B cell (primary cell): ENCODE measurements at regions not wholly inside any gene's neighbourhood (a gene's known extent, or its start where the extent isn't known, plus 50 kb on each side); places are given as distances from the start of the nearest gene placed in this dataset.

Experiments
- ATAC-seq: fragments of 200-7000 bp; cut with Tn5 transposase; one replicate; pipeline ENCODE4 v1.10.0; 2021; ENCODE audit warnings: low read depth, mild to moderate bottlenecking, moderate number of reproducible peaks, moderate library complexity
- CTCF ChIA-PET: fragments of 350-600 bp; sonication (Branson Sonifier 250); formaldehyde crosslinking; loops from one replicate; lab custom pipeline; 2021; ENCODE audit warnings: antibody characterized with exemption, inconsistent platforms; lab: Charles Lee
- POLR2A ChIA-PET: fragments of 350-600 bp; sonication (Branson Sonifier 250); formaldehyde crosslinking; loops from one replicate; lab custom pipeline; 2021; ENCODE audit warnings: antibody characterized with exemption; lab: Charles Lee
- DNase-seq: peaks from one replicate; pipeline ENCODE4 v3.0.0; 2013
- H2AFZ ChIP-seq: 2 replicates; pipeline ENCODE4 v1.6.1; 2012; ENCODE audit warnings: mild to moderate bottlenecking, low read depth, low read length; ENCODE audit not compliant: insufficient read depth, poor library complexity, severe bottlenecking
- H3K27ac ChIP-seq, 2 donors: 1 replicate in 1 of 2; 2 replicates in 1 of 2; pipeline ENCODE4 v1.5.1; 2012 to 2013; ENCODE audit warnings: low read length in 2 of 2, mild to moderate bottlenecking in 2 of 2, moderate library complexity in 1 of 2
- H3K27me3 ChIP-seq, 4 experiments: fragments of 200-600 bp in 1 of 4; sonication (generic) in 1 of 4; replicated peaks in 1 of 4; 1 replicate in 2 of 4; 2 replicates in 2 of 4; pipeline versions ENCODE4 v1.6.1 to v1.7.0; 2013 to 2016; ENCODE audit warnings: low read length in 3 of 4, mild to moderate bottlenecking in 2 of 4, mixed read lengths in 1 of 4, moderate library complexity in 1 of 4; ENCODE audit not compliant: insufficient read depth in 4 of 4, control insufficient read depth in 3 of 4; ENCODE audit errors: control extremely low read depth in 1 of 4
- H3K36me3 ChIP-seq, 2 experiments: replicated peaks in 1 of 2; 1 replicate in 1 of 2; 2 replicates in 1 of 2; pipeline versions ENCODE4 v1.6.1 to v1.7.1; 2013; ENCODE audit warnings: low read length in 1 of 2; ENCODE audit not compliant: insufficient read depth in 2 of 2, control insufficient read depth in 1 of 2; ENCODE audit errors: control extremely low read depth in 1 of 2, extremely low read depth in 1 of 2
- H3K4me1 ChIP-seq, 2 donors: fragments of 200-600 bp in 1 of 2; sonication (generic) in 1 of 2; 1 replicate in 1 of 2; 2 replicates in 1 of 2; pipeline versions ENCODE4 v1.5.1 to v1.6.1; 2013 to 2017; ENCODE audit warnings: low read length in 2 of 2; ENCODE audit not compliant: control insufficient read depth in 2 of 2, insufficient read depth in 2 of 2
- H3K4me2 ChIP-seq: replicated peaks from 2 replicates; pipeline ENCODE3; 2012; ENCODE audit warnings: mild to moderate bottlenecking, low read depth, low read length; ENCODE audit not compliant: poor library complexity, severe bottlenecking
- H3K4me3 ChIP-seq, 5 experiments: fragments of 200-600 bp in 1 of 5; sonication (generic) in 1 of 5; 1 replicate in 3 of 5; 2 replicates in 2 of 5; pipeline versions ENCODE4 v1.5.1 to v1.7.0; 2011 to 2016; ENCODE audit warnings: low read length in 4 of 5, mild to moderate bottlenecking in 4 of 5, low read depth in 2 of 5, control low read depth in 1 of 5, moderate library complexity in 1 of 5; ENCODE audit not compliant: insufficient read depth in 1 of 5; ENCODE audit errors: control extremely low read depth in 1 of 5, extremely low read depth in 1 of 5
- H3K79me2 ChIP-seq: fragments of 200-600 bp; sonication (generic); one replicate; pipeline ENCODE4 v1.6.0; 2016; ENCODE audit warnings: low read length; ENCODE audit not compliant: control insufficient read depth, insufficient read depth
- H3K9ac ChIP-seq: fragments of 200-600 bp; sonication (generic); 2 replicates; pipeline ENCODE4 v1.6.1; 2017; ENCODE audit warnings: mild to moderate bottlenecking, low read length, moderate library complexity
- H3K9me3 ChIP-seq, 3 donors: one replicate each; pipeline versions ENCODE4 v1.6.1 to v1.7.1; 2013; ENCODE audit warnings: low read length in 2 of 3; ENCODE audit not compliant: control insufficient read depth in 2 of 3, insufficient read depth in 1 of 3; ENCODE audit errors: control extremely low read depth in 1 of 3
- H4K20me1 ChIP-seq: 2 replicates; pipeline ENCODE4 v1.6.0; 2012; ENCODE audit warnings: mild to moderate bottlenecking, low read length; ENCODE audit not compliant: insufficient read depth, control insufficient read depth, poor library complexity, severe bottlenecking
- H3K27ac Mint-ChIP-seq: one replicate; pipeline ENCODE4 v1.8.0; 2021; ENCODE audit warnings: mixed read lengths
- H3K27me3 Mint-ChIP-seq: one replicate; pipeline ENCODE4 v1.8.0; 2021; ENCODE audit warnings: mixed read lengths
- H3K4me1 Mint-ChIP-seq: one replicate; pipeline ENCODE4 v1.8.0; 2021; ENCODE audit warnings: mixed read lengths
- H3K4me3 Mint-ChIP-seq: one replicate; pipeline ENCODE4 v1.8.0; 2021; ENCODE audit warnings: mixed read lengths
- H3K9me3 Mint-ChIP-seq: one replicate; pipeline ENCODE4 v1.8.0; 2022; ENCODE audit warnings: mixed read lengths; ENCODE audit not compliant: insufficient read depth
- EZH2 ChIP-seq: IDR thresholded peaks from 2 replicates; pipeline ENCODE4 v1.6.1; 2012; ENCODE audit warnings: borderline replicate concordance, low read depth, mild to moderate bottlenecking, moderate library complexity, low read length; ENCODE audit not compliant: insufficient read depth, poor library complexity, severe bottlenecking
- WGBS: methylation state at CpG from one replicate; pipeline ENCODE4 v1.1.5; 2013; ENCODE audit warnings: missing lambda C conversion rate; ENCODE audit not compliant: insufficient coverage; 5-methylcytosine and 5-hydroxymethylcytosine counted together
- intact Hi-C: fragments of 100-400 bp; cut with micrococcal nuclease; formaldehyde crosslinking; loops from one replicate; pipeline ENCODE4 v1.10.0; 2022
- TF ChIP-seq, protein P1 (sequence below): fragments of 200-600 bp; IDR thresholded peaks from one replicate; pipeline ENCODE4 v1.8.0; 2022; ENCODE audit warnings: antibody characterized with exemption, mild to moderate bottlenecking

DNA sequence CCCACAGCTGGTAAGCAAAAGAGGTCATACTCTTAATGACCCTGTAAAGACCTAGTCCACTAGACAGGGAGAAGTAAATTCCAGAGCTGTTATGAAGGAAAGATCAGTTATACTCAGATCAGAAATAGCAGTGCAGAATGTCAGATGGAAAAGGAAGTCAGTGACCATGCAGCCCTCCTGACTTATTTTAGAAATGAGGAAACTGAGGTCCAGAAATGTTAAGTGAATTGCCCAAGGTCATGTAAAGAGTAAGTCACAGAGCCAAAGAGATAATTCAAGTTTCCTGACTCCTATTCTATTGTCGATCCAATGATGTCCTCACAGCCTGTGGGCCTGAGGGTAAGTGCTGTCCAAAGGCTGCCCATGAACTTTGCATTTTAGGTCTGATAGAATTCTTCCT, 214.9 kb upstream of the IL12B start:
- WGBS, result no CpG with 5 or more reads among the region's 1 CpG
- no peak overlapping the region for H3K27ac Mint-ChIP-seq
- Histone ChIP-seq H3K4me2 (no peak overlapping the region), H3K4me3 (no peak overlapping the region), H3K27ac (no peak overlapping the region), H3K27me3 (no peaks in the 10 kb centered on the region), H3K9me3 (peaks cover 0 to 5% (median 0%) of the 10 kb centered on the region in 3 donors), H2AFZ (no peak overlapping the region), H4K20me1 (no peaks in the 10 kb centered on the region), H3K79me2 (no peaks in the 10 kb centered on the region), H3K4me1 (no peaks in the 10 kb centered on the region), H3K9ac (no peak overlapping the region), H3K36me3 (no peaks in the 10 kb centered on the region)
- peaks cover 5% of the 10 kb centered on the region for H3K9me3 Mint-ChIP-seq
- TF ChIP-seq, protein P1, sequence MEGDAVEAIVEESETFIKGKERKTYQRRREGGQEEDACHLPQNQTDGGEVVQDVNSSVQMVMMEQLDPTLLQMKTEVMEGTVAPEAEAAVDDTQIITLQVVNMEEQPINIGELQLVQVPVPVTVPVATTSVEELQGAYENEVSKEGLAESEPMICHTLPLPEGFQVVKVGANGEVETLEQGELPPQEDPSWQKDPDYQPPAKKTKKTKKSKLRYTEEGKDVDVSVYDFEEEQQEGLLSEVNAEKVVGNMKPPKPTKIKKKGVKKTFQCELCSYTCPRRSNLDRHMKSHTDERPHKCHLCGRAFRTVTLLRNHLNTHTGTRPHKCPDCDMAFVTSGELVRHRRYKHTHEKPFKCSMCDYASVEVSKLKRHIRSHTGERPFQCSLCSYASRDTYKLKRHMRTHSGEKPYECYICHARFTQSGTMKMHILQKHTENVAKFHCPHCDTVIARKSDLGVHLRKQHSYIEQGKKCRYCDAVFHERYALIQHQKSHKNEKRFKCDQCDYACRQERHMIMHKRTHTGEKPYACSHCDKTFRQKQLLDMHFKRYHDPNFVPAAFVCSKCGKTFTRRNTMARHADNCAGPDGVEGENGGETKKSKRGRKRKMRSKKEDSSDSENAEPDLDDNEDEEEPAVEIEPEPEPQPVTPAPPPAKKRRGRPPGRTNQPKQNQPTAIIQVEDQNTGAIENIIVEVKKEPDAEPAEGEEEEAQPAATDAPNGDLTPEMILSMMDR, result no peak
- no peak for TF ChIP-seq EZH2
- no peaks in the 10 kb centered on the region for H3K27me3 Mint-ChIP-seq
- CTCF ChIA-PET, result no interaction called here
- ATAC-seq, result no peak
- no peaks in the 10 kb centered on the region for H3K4me1 Mint-ChIP-seq
- DNase-seq, result no peak
- POLR2A ChIA-PET, result no interaction called here
- intact Hi-C loops, result no loop called here
- no peak overlapping the region for H3K4me3 Mint-ChIP-seq

DNA sequence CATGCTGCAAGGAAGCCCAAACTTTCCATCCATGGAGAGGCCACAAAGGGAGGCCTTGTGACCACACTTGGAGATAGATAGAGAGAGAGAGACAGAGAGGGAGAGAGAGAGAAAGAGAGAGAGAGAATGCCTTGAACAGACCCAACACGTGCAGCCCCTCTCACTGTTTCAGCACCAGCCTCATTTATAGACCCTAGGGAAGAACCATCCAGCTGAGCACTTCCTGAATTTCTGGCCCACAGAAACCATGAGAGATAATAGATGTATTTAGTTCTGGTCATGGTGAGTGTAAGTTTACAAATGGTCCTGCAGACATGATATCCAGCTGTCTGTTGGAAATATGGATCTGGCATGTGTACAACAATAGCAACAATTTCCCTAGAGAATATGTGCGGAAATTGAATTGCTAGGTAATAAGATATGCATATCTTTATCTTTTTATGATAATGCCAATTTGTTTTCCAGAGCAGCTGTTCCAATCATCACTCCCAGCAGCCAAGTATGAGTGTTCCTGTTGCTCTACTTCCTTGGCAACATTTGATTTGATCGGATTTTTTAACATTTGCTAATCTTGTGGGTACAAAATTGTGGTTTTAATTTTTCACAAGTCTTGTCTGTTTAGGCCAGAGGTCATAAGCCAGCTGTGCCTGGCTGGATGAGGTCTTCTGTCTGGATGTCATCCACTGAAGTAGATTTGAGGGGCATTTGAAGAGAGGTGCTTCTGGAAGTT, 217.3 kb upstream of the IL12B start:
- intact Hi-C loops, result no loop called here
- Histone ChIP-seq H3K4me3 (no peak overlapping the region), H3K9ac (no peak overlapping the region), H3K36me3 (no peaks in the 10 kb centered on the region), H3K4me1 (no peaks in the 10 kb centered on the region), H3K9me3 (peaks cover 0 to 5% (median 0%) of the 10 kb centered on the region in 3 donors), H3K27ac (no peak overlapping the region), H3K79me2 (no peaks in the 10 kb centered on the region), H4K20me1 (no peaks in the 10 kb centered on the region), H3K27me3 (no peaks in the 10 kb centered on the region), H2AFZ (no peak overlapping the region), H3K4me2 (no peak overlapping the region)
- no peak for ATAC-seq
- no peak for DNase-seq
- ChIA-PET CTCF (no interaction called here), POLR2A (no interaction called here)
- WGBS, result 100% methylated on average over 1 of the region's 3 CpGs
- Mint-ChIP-seq H3K9me3 (peaks cover 5% of the 10 kb centered on the region), H3K4me1 (no peaks in the 10 kb centered on the region), H3K27ac (no peak overlapping the region), H3K27me3 (no peaks in the 10 kb centered on the region), H3K4me3 (no peak overlapping the region)
- TF ChIP-seq, protein P1, result no peak
- no peak for TF ChIP-seq EZH2
